ENCODE measurements at regions not wholly inside any gene's neighbourhood (a gene's known extent, or its start where the extent isn't known, plus 50 kb on each side); places are given as distances from the start of the nearest gene placed in this dataset.

DNA sequence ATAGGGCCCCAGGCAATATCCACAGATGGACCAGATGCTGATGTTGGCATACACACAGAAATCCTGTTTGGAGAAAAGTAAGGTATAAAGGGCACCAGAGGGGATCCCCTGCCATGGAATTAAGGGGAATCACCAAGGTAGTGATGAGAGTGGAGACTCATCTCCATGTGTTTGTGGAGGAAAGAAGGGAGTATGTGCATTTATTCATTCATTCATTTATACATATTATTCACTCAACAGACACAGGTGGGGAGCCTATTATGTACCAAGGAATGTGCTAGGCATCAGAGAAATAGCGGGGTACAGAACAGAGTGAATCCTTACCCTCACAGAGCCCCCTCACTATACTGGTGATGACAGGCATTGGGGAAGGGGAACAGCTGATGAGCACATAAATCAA, 116.8 kb upstream of the IL12B start:
- TF ChIP-seq, protein P1, sequence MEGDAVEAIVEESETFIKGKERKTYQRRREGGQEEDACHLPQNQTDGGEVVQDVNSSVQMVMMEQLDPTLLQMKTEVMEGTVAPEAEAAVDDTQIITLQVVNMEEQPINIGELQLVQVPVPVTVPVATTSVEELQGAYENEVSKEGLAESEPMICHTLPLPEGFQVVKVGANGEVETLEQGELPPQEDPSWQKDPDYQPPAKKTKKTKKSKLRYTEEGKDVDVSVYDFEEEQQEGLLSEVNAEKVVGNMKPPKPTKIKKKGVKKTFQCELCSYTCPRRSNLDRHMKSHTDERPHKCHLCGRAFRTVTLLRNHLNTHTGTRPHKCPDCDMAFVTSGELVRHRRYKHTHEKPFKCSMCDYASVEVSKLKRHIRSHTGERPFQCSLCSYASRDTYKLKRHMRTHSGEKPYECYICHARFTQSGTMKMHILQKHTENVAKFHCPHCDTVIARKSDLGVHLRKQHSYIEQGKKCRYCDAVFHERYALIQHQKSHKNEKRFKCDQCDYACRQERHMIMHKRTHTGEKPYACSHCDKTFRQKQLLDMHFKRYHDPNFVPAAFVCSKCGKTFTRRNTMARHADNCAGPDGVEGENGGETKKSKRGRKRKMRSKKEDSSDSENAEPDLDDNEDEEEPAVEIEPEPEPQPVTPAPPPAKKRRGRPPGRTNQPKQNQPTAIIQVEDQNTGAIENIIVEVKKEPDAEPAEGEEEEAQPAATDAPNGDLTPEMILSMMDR (IDR thresholded peaks at IDR 0.05): no peak

GRCh38 chr5:159448841-159449407, 118.6 kb upstream of the IL12B start:
- TF ChIP-seq, protein P1 (IDR thresholded peaks at IDR 0.05): no peak

GRCh38 chr5:159449925-159450324, 119.6 kb upstream of the IL12B start:
- TF ChIP-seq, protein P1 (IDR thresholded peaks at IDR 0.05): no peak

DNA sequence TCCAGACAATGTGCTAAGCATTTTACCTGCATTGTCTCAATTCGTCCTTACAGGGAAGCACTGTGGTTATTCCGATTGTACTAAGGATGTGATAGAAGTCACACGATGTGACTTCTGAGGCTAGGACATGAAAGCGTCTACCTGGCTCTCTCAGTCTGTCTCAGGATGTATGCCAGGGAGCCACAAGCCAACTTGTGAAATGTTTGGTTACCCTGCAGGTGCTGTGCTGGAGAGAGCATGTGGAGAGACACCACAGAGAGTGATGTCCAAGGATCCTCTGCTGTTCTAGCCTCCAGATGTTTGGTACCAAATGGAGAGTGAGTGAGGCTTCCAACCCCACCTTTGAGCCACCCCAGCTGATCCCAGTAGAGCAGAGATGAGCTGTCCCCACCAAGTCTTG, 120.1 kb upstream of the IL12B start:
- TF ChIP-seq, protein P1 (IDR thresholded peaks at IDR 0.05): no peak

DNA sequence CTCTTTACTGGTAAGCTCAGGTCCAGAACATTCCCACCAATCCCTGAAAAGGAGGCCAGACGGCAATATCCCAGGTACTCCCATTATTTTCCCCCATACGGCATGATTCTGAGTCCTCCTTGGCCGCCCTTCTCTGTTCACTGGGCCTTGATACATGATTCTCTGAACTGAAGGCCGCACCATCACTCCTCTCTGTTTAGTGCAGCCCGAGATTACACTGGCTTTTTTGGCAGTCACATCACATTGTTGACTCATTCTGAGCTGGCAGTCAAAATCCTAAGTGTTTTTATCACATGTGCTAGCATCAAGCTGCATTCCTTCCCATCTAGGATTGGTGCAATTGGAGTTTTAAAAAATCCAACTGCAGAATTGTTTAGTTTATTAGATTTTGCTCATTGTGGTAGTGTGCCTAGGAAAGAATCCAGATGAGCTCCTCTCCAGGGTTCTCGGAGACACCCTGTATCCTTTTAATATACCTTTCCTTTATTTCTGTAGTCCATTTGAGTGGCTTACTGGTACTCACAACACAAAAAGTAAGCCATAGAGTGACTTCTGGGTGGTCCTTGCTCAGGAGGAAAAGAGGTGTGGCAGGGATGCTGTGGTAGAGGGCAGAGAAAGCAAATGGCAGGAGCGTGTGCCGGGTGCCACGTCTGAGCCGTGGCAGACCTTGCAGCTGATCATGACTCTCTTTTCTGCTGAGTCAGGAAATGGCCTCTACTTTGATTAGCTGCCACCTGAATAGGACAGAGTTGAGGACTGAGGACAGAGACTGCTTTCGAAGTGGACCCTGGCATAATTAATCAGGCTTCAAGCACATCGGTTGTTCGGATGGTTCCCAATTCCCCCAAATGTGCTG, 121.1 kb upstream of the IL12B start:
- TF ChIP-seq, protein P1 (IDR thresholded peaks at IDR 0.05): no peak

DNA sequence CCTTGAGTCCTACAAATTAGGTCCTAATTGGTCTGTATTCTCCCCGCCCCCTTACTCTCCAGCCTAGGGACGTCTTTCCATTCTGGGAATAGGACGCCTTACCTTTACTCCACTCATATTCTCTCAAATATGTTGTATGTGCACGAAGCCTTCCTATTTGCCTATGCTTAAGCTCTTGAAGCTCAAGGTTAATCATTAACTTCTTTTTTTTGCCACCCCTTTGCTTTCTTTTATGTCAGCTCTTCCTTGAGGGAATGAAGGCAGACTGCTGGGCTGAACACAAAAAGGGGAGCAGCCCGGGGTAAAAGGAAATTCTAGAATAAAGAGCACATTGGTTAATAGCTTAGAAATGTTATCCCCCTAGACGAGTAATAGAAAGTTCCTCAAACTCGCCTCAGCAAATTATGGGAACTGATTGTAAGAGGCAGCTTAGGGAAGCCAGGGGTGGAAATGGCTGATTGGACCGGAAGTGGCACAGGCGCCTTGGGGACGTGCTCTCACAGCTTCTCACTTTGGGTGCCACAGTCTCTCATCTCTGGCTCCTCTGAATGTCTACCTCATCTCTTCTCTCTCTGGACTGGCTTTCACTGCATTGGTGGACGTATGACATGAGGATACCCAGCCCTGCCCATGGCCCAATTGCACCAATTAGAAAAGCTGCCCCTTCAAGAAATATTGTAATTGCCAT, 122.3 kb upstream of the IL12B start:
- TF ChIP-seq, protein P1 (IDR thresholded peaks at IDR 0.05): no peak

- TF ChIP-seq, protein P1 (IDR thresholded peaks at IDR 0.05): no peak
Observed at GRCh38 chr5:159453209-159453608, 122.9 kb upstream of the IL12B start.

All from LNCAP (cell line).